RWPE2 (cell line): ENCODE measurements at regions not wholly inside any gene's neighbourhood (a gene's known extent, or its start where the extent isn't known, plus 50 kb on each side); places are given as distances from the start of the nearest gene placed in this dataset.

Experiments
- ATAC-seq: fragments of 200-7000 bp; cut with Tn5 transposase; 3 replicates; pipeline ENCODE4 v1.9.1; 2021; ENCODE audit warnings: low read depth
- DNase-seq: peaks from one replicate; pipeline ENCODE4 v3.0.0-alpha.2; 2020; ENCODE audit warnings: low spot score
- H3K27ac ChIP-seq: fragments of 450-650 bp; 2 replicates; pipeline ENCODE4 v1.5.1; 2017; ENCODE audit warnings: mild to moderate bottlenecking; ENCODE audit not compliant: poor library complexity, severe bottlenecking
- H3K27me3 ChIP-seq: fragments of 250-450 bp; sonication (Bioruptor Pico); 2 replicates; pipeline ENCODE4 v1.5.1; 2021; ENCODE audit warnings: mild to moderate bottlenecking, moderate library complexity; ENCODE audit not compliant: insufficient read depth, poor library complexity, severe bottlenecking
- H3K36me3 ChIP-seq: fragments of 250-450 bp; sonication (Bioruptor Pico); 2 replicates; pipeline ENCODE4 v1.5.1; 2020; ENCODE audit warnings: low read depth, mild to moderate bottlenecking, moderate library complexity
- H3K4me1 ChIP-seq: fragments of 250-450 bp; sonication (Bioruptor Pico); 2 replicates; pipeline ENCODE4 v1.5.1; 2021; ENCODE audit warnings: mild to moderate bottlenecking, moderate library complexity; ENCODE audit not compliant: insufficient read depth, poor library complexity, severe bottlenecking
- H3K4me3 ChIP-seq: fragments of 250-450 bp; sonication (Bioruptor Pico); 2 replicates; pipeline ENCODE4 v1.5.1; 2021; ENCODE audit warnings: mild to moderate bottlenecking, moderate library complexity; ENCODE audit not compliant: severe bottlenecking
- H3K9me3 ChIP-seq: fragments of 250-450 bp; sonication (Bioruptor Pico); 2 replicates; pipeline ENCODE4 v1.5.1; 2021; ENCODE audit warnings: mild to moderate bottlenecking, moderate library complexity; ENCODE audit not compliant: severe bottlenecking
- CTCF ChIP-seq: fragments of 450-650 bp; IDR thresholded peaks from one replicate; pipeline ENCODE4 v1.5.1; 2017; ENCODE audit warnings: mild to moderate bottlenecking, moderate library complexity; ENCODE audit not compliant: poor library complexity, severe bottlenecking

DNA sequence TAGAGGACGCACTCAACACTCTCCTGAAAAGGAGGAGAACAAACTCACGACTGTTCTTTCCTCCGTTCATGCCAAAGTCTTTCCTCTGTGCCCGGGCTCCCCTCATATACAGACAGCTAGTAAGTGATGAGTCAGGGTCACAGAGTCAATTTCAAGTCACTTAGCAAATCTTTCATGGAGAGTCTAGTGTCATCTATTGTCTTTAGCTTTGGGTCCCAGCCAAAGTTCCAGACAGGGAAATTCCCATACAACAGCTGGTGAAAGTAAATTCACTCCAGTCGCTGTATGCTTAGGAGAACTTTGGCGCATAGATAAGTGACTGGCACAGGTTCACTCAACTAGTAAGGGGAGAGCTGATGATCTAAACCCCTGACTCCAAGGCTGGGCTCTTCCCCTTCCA is 226.5 kb downstream of the MID1 start:
- Histone ChIP-seq H3K36me3 (no peaks in the 10 kb centered on the region), H3K9me3 (no peaks in the 10 kb centered on the region), H3K4me1 (no peaks in the 10 kb centered on the region), H3K27ac (no peak overlapping the region), H3K4me3 (no peak overlapping the region), H3K27me3 (no peaks in the 10 kb centered on the region)
- TF ChIP-seq CTCF, result no peak
- no peak for ATAC-seq
- no peak for DNase-seq

DNA sequence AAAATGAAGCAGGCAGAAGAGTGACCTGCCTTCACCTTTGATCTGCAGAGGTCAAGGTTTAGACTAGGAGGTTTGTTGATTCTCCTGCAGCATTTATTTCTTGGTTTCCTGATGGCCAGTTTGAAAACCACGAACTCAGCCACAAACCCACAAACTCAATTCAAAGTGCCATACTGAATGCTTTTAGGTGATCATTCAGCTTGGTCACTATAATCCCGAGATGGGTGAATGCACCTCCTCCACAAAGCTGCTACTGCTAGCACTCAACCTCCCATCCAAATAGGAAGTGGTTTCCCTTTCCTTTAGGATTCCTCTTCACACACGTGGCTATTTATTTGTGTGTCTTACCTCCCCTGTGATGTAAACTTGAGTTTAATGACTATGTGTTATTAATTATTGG is 225.2 kb downstream of the MID1 start:
- TF ChIP-seq CTCF, result no peak
- H3K27me3 ChIP-seq, result no peaks in the 10 kb centered on the region
- ATAC-seq (no peak), DNase-seq (no peak)
- H3K4me1 ChIP-seq, result no peaks in the 10 kb centered on the region
- no peaks in the 10 kb centered on the region for H3K36me3 ChIP-seq
- H3K4me3 ChIP-seq, result no peak overlapping the region
- H3K9me3 ChIP-seq, result no peaks in the 10 kb centered on the region
- H3K27ac ChIP-seq, result no peak overlapping the region
